ENCODE measurements at regions not wholly inside any gene's neighbourhood (a gene's known extent, or its start where the extent isn't known, plus 50 kb on each side); places are given as distances from the start of the nearest gene placed in this dataset.

DNA sequence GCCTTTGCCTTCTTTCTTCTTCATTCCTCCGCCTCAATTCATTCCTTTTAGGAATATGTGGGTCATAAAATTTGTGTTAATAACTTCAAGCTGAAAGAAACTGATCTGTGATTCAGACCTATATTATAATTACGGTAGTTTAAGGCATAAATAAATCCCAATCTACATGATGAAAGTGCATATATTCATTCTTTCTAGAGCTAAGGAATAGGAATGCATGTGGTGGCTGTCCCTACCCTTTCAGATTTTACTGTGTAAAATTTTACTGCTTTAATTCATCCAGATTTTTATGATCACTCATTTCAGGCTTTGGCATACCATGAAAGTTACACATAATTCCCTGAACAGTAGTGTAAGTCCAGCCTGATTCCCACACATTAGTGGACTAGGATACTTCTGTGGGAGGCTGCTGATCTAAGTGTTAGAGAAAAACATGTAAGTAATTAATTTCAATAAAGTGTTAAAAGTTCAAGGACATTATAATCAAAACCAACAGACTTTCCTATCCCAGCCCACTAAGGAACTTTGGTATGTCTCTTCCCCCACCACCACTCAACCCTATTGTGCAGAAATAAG, 83.1 kb downstream of the HINT1 start (continued):
- TF ChIP-seq EP300 (IDR thresholded peaks at IDR 0.05; ENCODE audit: borderline replicate concordance in 1 of 2, low read depth in 2 of 2, low read length in 2 of 2), result no peak
- no peak for TF ChIP-seq KDM1A (IDR thresholded peaks at IDR 0.05; ENCODE audit: borderline replicate concordance, low read length)
- no peak for TF ChIP-seq SIX5 (IDR thresholded peaks at IDR 0.05; ENCODE audit: low read depth, low read length)
- TF ChIP-seq GABPA (IDR thresholded peaks at IDR 0.05; ENCODE audit: borderline replicate concordance, insufficient read depth, low read length), result no peak
- no peak for TF ChIP-seq NANOG (IDR thresholded peaks at IDR 0.05; ENCODE audit: insufficient read depth, low read depth, low read length, poor library complexity, severe bottlenecking)

Measured in H1 (cell line).